K562 (cell line): ENCODE measurements at regions not wholly inside any gene's neighbourhood (a gene's known extent, or its start where the extent isn't known, plus 50 kb on each side); places are given as distances from the start of the nearest gene placed in this dataset.
A peak's percentile ranks its signal among the peaks of the same experiment; 100 is the strongest.

Experiments used
- BCOR ChIP-seq: fragments of 450-650 bp; IDR thresholded peaks from 2 replicates; pipeline ENCODE4 v1.6.1; 2016
- DACH1 ChIP-seq: fragments of 450-650 bp; IDR thresholded peaks from 2 replicates; pipeline ENCODE4 v1.6.1; 2018; ENCODE audit not compliant: partially characterized antibody
- ESRRA ChIP-seq: fragments of 450-650 bp; IDR thresholded peaks from 2 replicates; pipeline ENCODE4 v1.6.1; 2014; ENCODE audit warnings: low read depth, mild to moderate bottlenecking, moderate library complexity, borderline replicate concordance
- FIP1L1 ChIP-seq: fragments of 200-400 bp; formaldehyde crosslinking; IDR thresholded peaks from 2 replicates; pipeline ENCODE4 v1.6.1; 2018; ENCODE audit warnings: mild to moderate bottlenecking, low read depth, low read length; ENCODE audit not compliant: poor library complexity, severe bottlenecking
- GABPB1 ChIP-seq: sonication (generic); formaldehyde crosslinking; IDR thresholded peaks from 2 replicates; pipeline ENCODE4 v1.8.0; 2022; ENCODE audit warnings: mild to moderate bottlenecking, missing genetic modification reagents
- NBN ChIP-seq: fragments of 450-650 bp; IDR thresholded peaks from 2 replicates; pipeline ENCODE4 v1.6.1; 2016; ENCODE audit warnings: low read depth, mild to moderate bottlenecking
- NCOA2 ChIP-seq, 2 experiments: fragments of 450-650 bp; IDR thresholded peaks; 2 replicates each; pipeline ENCODE4 v1.6.1; 2018; ENCODE audit warnings: mild to moderate bottlenecking in 2 of 2, moderate library complexity in 1 of 2; ENCODE audit not compliant: partially characterized antibody in 2 of 2
- NELFE ChIP-seq: IDR thresholded peaks from 2 replicates; pipeline ENCODE4 v1.6.1; 2011; ENCODE audit warnings: mild to moderate bottlenecking; ENCODE audit not compliant: insufficient read depth, insufficient read length
- POLR2AphosphoS5 ChIP-seq: IDR thresholded peaks from 2 replicates; pipeline ENCODE4 v1.6.1; 2011; ENCODE audit warnings: mild to moderate bottlenecking, low read depth, low read length, moderate library complexity; ENCODE audit not compliant: control insufficient read depth, insufficient read depth
- POLR2G ChIP-seq: fragments of 200-400 bp; formaldehyde crosslinking; IDR thresholded peaks from 2 replicates; pipeline ENCODE4 v1.6.1; 2017; ENCODE audit warnings: low read depth, mild to moderate bottlenecking, antibody characterized with exemption, low read length, moderate library complexity
- SMAD2 ChIP-seq: fragments of 150-350 bp; IDR thresholded peaks from 2 replicates; pipeline ENCODE4 v1.6.1; 2014; ENCODE audit warnings: low read depth, mild to moderate bottlenecking, low read length
- SMARCA4 ChIP-seq: fragments of 450-650 bp; IDR thresholded peaks from 2 replicates; pipeline ENCODE4 v1.6.1; 2016
- SREBF1 ChIP-seq: fragments of 150-350 bp; IDR thresholded peaks from 2 replicates; pipeline ENCODE4 v1.6.1; 2014; ENCODE audit warnings: antibody characterized with exemption, low read depth, low read length, borderline replicate concordance
- SREBF2 ChIP-seq: sonication (generic); formaldehyde crosslinking; IDR thresholded peaks from 2 replicates; pipeline ENCODE4 v1.4.0; 2020; ENCODE audit warnings: mild to moderate bottlenecking, missing genetic modification reagents
- XRCC5 ChIP-seq: fragments of 200-400 bp; formaldehyde crosslinking; IDR thresholded peaks from 2 replicates; pipeline ENCODE4 v1.6.1; 2017; ENCODE audit warnings: low read depth, mild to moderate bottlenecking, low read length
- ZBTB7A ChIP-seq: IDR thresholded peaks from 2 replicates; pipeline ENCODE4 v1.6.1; 2011; ENCODE audit warnings: low read depth, mild to moderate bottlenecking, low read length, moderate library complexity, borderline replicate concordance; ENCODE audit not compliant: control insufficient read depth
- ZNF23 ChIP-seq: fragments of 250-450 bp; sonication (Bioruptor Pico); IDR thresholded peaks from 2 replicates; pipeline ENCODE4 v1.4.0; 2020; ENCODE audit warnings: mild to moderate bottlenecking
- ZNF778 ChIP-seq: fragments of 450-650 bp; formaldehyde crosslinking; IDR thresholded peaks from 2 replicates; pipeline ENCODE4 v1.4.0; 2020; ENCODE audit warnings: mild to moderate bottlenecking, moderate library complexity
- TF ChIP-seq, protein P1 (sequence below): fragments of 450-650 bp; formaldehyde crosslinking; IDR thresholded peaks from 2 replicates; pipeline ENCODE4 v1.4.0; 2022; ENCODE audit warnings: missing genetic modification characterization
- TF ChIP-seq, protein P2 (sequence below): fragments of 250-450 bp; sonication (Bioruptor Pico); IDR thresholded peaks from 2 replicates; pipeline ENCODE4 v1.4.0; 2020; ENCODE audit warnings: mild to moderate bottlenecking, moderate library complexity
- TF ChIP-seq, protein P3 (sequence below), 2 experiments: fragments of 150-350 bp in 1 of 2; IDR thresholded peaks; 2 replicates each; pipeline ENCODE4 v1.6.1; 2012 to 2016; ENCODE audit warnings: low read depth in 2 of 2, low read length in 2 of 2, mild to moderate bottlenecking in 1 of 2, moderate library complexity in 1 of 2

DNA sequence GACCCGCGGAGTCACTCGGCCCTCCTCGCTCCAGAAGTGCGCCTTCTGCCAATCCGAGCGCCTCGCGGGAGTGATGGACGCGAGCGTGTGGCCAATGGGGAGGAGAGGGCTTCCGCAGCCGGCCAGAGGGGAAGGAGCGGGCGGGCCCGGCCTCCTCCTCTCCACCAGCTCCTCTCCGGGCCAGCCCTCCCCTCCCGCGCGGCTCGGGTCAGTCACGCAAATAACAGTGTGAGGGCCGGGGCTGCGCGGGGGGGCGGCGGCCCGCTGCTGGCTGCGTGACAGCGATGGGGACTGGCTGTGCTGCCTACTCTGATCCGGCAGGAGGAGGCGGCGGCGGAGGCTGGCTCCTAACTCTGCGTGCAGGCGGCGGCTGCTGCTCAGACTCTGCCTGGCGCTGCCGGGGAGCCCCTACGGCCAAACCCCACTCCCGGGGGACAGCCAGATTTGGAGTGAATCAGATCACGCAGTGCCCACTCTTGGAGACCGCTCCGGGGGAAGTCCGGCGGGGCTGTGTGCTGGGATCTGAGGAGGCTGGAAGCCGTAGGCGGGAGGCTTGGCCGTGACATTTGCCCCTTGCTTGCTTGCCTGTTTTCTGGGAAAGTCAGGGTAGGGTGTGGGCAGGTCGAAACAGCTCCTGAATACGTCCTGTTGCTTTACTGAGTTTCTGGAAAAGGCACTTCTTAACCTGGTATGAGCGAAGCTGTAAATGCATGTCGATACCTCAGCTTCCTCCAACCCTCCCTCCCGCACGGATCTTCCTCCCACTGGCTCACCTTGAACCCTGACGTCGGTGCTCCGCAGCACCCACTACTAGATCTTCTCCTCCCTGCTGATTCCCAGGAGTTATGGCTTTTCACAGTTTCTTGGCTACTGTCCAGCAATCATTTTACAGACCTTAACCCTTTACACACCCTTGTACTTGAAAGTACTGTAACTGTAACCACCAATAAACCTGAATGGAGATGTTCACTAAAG lies 97.9 kb upstream of the SERTAD2 start (continued):
- TF ChIP-seq, protein P1, sequence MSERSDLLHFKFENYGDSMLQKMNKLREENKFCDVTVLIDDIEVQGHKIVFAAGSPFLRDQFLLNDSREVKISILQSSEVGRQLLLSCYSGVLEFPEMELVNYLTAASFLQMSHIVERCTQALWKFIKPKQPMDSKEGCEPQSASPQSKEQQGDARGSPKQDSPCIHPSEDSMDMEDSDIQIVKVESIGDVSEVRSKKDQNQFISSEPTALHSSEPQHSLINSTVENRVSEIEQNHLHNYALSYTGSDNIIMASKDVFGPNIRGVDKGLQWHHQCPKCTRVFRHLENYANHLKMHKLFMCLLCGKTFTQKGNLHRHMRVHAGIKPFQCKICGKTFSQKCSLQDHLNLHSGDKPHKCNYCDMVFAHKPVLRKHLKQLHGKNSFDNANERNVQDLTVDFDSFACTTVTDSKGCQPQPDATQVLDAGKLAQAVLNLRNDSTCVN = no peak
- TF ChIP-seq, protein P2, sequence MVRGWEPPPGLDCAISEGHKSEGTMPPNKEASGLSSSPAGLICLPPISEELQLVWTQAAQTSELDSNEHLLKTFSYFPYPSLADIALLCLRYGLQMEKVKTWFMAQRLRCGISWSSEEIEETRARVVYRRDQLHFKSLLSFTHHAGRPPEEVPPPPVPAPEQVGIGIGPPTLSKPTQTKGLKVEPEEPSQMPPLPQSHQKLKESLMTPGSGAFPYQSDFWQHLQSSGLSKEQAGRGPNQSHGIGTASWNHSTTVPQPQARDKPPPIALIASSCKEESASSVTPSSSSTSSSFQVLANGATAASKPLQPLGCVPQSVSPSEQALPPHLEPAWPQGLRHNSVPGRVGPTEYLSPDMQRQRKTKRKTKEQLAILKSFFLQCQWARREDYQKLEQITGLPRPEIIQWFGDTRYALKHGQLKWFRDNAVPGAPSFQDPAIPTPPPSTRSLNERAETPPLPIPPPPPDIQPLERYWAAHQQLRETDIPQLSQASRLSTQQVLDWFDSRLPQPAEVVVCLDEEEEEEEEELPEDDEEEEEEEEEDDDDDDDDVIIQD (CRISPR knock-in tag) = 0 out of 2 replicates have a peak, but pooled peaks have one; percentile 16
- TF ChIP-seq POLR2G (peak; percentile 85), FIP1L1 (peak; percentile 28), ZNF23 (CRISPR knock-in tag) (no peak), XRCC5 (peak; percentile 84), SREBF1 (no peak), ZNF778 (CRISPR knock-in tag) (no peak), BCOR (peak; percentile 81; the same call in 1 of the 2 replicates), NBN (0 out of 2 replicates have a peak, but pooled peaks have one; percentile 15), GABPB1 (CRISPR knock-in tag) (peak; percentile 61; the same call in 1 of the 2 replicates), SMARCA4 (peak; percentile 27), SMAD2 (no peak), ESRRA (peak; percentile 52), POLR2AphosphoS5 (peak; percentile 61), NCOA2 (IDR thresholded peaks at IDR 0.05; ENCODE audit: partially characterized antibody in 2 of 2) (no peak), NELFE (no peak), ZBTB7A (peak; percentile 89), SREBF2 (CRISPR knock-in tag) (no peak), DACH1 (no peak)
- TF ChIP-seq, protein P3, sequence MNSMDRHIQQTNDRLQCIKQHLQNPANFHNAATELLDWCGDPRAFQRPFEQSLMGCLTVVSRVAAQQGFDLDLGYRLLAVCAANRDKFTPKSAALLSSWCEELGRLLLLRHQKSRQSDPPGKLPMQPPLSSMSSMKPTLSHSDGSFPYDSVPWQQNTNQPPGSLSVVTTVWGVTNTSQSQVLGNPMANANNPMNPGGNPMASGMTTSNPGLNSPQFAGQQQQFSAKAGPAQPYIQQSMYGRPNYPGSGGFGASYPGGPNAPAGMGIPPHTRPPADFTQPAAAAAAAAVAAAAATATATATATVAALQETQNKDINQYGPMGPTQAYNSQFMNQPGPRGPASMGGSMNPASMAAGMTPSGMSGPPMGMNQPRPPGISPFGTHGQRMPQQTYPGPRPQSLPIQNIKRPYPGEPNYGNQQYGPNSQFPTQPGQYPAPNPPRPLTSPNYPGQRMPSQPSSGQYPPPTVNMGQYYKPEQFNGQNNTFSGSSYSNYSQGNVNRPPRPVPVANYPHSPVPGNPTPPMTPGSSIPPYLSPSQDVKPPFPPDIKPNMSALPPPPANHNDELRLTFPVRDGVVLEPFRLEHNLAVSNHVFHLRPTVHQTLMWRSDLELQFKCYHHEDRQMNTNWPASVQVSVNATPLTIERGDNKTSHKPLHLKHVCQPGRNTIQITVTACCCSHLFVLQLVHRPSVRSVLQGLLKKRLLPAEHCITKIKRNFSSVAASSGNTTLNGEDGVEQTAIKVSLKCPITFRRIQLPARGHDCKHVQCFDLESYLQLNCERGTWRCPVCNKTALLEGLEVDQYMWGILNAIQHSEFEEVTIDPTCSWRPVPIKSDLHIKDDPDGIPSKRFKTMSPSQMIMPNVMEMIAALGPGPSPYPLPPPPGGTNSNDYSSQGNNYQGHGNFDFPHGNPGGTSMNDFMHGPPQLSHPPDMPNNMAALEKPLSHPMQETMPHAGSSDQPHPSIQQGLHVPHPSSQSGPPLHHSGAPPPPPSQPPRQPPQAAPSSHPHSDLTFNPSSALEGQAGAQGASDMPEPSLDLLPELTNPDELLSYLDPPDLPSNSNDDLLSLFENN (IDR thresholded peaks at IDR 0.05; ENCODE audit: low read depth in 2 of 2, low read length in 2 of 2) = no peak
